HG03354 (cell line): ENCODE measurements at regions not wholly inside any gene's neighbourhood (a gene's known extent, or its start where the extent isn't known, plus 50 kb on each side); places are given as distances from the start of the nearest gene placed in this dataset.

Source experiments
- ATAC-seq: cut with Tn5 transposase; IDR thresholded peaks from one replicate; pipeline ENCODE4 v1.9.1; 2021; ENCODE audit warnings: mild to moderate bottlenecking; ENCODE audit not compliant: unreplicated experiment, poor library complexity, severe bottlenecking

GRCh38 chr20:61139031-61139430, 113.0 kb upstream of the CDH4 start:
- no peak for ATAC-seq

- ATAC-seq: no peak
These were observed 111.5 kb upstream of the CDH4 start for GRCh38 chr20:61140576-61140975.

DNA sequence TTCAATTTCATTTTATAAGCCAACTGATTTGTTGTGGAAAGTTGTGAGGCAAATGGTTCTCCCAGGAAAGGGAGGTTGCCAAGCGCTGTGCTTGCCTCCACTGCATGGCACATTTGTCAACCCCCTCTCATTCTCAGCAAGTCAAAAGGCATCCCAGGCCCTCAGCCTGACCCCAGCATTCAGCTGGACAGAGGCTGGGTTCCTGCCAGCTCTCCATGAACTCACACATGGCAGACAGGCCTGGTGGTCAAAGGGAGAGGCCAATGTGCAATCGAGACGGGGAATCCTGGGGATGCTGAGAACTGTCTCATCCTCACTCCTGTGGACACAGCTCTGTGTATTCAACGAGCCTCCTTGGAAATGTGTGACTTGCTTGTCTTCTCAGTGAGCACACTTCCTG, 106.0 kb upstream of the CDH4 start:
- no peak for ATAC-seq

DNA sequence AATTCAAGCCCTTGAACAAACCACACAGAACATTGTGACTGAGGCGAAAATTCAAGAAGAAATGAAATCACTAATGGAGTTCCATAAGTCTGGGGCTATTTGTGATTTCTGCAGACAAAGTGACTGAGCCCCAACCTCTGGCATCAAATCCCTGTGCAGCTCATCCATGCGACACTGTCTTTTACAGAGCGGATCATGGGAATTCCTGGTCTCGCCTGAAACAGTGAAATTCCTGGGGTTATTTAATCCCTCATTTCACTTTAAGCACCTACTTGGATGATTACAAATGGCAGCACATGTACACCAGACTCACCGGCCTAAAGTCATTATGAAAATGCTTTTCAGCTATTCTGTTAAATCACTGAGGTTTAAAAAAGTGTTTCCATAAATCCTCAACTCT, 102.4 kb upstream of the CDH4 start:
- no peak for ATAC-seq

DNA sequence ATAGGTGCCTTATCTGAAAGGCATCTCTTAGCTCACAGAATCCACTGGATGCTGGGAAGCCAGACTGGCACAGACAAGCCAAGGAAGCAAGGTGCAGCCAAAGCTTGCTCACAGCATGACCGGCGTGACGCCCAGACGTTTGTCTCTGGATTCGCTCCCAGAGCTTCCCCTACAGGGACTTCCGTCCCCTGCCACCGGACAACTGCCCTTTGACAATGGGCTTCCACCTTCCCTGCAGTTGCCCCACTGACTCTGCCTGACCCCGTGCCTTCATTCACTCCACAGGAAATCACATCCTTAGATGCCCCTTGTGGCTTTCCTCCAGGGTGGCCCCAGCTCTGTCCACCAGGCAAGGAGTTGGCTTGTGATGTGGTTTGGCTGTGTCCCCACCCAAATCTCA, 94.8 kb upstream of the CDH4 start:
- no peak for ATAC-seq

DNA sequence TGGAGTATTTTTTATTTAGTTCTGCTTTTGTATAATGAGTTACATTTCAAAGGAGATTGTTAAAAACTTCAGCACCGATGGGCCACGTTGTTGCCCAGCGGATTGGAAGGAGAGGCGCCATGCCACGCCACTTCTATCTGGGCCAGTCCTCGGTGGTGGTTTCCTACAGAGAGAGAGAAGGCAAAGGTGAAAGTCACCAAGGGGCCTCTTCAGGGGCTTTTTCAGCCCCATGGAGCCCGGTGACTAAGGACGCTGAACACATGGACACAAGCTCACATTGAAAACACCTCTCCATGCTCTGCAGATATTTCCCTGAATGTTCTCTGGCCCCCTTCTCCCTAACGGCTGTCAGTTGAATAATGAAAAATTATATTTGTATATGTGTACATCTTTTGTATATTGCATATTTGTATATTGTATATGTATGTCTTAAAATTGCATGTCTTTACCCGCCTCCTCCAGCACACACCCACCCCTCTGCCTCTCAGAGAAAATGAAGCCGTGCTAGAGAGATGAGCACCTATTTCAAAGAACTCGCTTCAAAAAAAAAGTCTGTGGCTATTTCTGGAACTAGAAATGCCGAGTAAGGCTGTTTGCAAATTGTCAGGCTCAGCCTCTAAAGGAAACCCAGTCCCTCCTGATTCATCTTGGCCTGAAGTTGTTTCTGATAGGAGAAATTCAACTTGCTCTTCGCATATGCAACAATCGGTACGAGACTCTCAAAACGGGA, 91.9 kb upstream of the CDH4 start:
- no peak for ATAC-seq

GRCh38 chr20:61161726-61162390, 90.2 kb upstream of the CDH4 start:
- ATAC-seq: no peak

DNA sequence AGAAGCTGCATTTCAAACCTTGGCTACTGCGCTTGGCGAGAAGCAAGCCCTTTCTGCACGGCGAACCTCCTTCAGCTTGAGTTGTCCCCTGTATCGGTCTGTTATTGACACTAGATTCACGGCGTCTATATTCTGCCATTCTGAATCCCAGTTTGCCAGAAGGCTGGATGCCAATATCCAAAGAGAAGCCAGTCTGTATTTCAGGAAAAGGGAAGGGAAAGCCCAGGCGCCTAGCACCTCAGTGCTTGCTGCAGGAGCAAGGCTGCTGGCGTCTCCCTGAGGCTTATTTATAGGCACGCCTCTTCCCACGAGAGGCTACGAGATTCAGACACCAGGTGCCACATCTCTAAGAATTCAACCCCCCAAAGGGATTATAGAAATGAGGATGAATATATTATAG, 89.6 kb upstream of the CDH4 start:
- no peak for ATAC-seq

DNA sequence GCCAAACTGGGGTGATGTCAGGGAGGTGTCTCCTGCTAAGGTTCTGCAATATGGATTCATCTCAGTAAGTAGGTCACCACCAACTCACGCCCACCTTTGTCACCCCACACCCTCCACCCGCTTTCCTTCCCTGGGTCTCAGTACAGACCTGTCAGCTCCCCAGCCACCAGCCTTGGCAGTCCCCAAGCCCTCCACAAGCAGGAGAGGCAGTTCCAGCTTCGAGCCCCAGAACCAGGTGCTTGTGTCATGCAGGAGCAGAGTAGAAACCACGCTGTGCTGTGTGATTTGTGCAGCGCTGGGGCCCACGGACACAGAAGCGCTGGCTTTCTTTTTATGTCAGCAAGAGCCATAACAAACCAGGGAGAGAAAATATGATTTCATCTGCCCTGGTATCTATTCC, 89.0 kb upstream of the CDH4 start:
- no peak for ATAC-seq

GRCh38 chr20:61166324-61166723, 85.7 kb upstream of the CDH4 start:
- ATAC-seq: no peak

DNA sequence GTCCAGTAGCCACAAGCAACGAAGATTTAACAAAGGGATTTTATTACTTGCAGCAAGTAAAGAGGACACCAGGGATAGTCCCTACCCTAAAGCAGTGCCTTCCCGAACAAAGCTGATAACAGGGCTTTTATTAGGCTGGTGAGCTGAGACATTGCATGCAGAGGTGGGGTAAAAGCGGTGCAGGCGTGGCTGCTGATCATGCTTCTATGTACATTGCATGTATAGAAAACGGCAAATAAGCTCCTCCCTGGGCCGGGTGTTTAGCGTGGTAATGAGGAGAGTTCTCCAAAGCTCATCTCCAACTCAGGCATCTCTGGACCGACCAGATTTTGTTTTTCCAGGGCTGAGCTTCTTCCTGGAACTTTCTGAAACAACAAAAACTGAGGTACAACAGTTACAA, 83.5 kb upstream of the CDH4 start:
- no peak for ATAC-seq

DNA sequence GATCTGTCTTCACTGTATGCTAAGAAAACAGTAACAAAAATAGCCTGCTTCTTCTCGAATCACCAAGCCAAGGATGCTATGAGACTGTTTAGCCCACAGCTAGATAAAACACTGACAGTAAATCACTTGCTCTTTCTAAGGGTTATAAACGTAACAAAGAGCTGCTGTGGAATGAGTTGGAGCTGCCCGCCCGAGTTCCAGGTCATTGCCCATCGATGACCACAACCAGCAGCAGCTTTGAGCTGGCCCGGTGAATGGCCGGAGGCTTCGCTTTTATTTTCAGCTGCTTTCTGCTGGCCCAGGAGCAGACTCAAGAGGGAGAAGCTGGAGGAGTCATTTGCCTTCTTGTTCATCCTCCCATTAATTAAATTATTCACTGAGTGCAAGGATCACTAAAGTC, 82.2 kb upstream of the CDH4 start:
- ATAC-seq: no peak

DNA sequence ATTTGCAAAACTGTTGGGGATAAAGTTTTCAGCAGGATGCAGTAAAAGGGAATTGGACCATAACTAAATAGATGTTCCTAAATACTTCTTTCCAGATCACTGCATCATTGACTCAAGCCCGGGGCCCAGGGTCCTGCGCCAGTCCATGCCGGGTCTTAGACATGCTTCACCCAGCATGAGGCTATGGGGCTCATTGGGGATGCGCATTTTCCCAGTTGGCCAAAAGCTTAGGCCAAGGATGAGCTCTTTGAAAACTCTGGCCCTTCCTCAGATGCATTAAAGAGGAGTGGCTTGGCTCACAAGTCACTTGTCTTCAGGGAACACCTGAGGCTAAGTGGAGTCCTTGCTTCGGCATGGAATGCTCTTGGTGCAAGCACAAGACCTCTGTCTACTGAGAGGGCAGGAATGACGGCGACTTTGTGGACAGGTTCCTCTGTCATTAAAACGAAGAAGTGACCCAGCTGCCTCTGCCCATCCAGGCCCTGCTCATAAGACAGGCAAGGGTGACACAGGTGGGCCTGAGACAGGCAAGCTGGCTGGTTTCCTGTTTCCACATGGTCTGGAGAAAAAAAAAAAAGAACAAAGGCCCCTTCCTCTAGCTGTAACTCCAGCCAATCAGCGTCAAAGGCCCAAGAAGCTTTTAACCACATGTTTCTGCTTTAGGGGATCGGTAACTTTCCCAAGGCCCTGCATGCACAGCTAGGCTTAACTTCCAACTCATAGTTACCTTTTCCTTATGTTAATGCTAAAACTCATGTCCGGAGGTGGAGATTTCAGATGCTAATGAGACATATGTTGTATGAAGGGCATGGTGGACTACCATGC, 81.4 kb upstream of the CDH4 start:
- ATAC-seq: no peak

DNA sequence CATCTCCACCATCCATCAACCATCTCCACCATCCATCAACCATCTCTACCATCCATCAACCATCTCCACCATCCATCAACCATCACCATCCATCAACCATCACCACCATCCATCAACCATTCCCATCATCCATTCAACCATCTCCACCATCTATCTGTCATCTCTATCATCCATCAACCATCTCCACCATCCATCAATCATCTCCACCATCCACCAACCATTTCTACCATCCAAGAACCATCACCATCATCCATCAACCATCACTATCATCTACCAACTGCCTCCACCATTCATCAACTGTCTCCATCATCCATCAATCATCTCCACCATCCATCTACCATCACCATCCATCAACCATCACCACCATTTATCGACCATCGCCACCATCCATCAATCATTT, 78.8 kb upstream of the CDH4 start:
- ATAC-seq: no peak

- no peak for ATAC-seq
These were observed 77.9 kb upstream of the CDH4 start for GRCh38 chr20:61173961-61174725.

- no peak for ATAC-seq
These were observed 75.2 kb upstream of the CDH4 start for GRCh38 chr20:61176874-61177273.

GRCh38 chr20:61178551-61179071, 73.5 kb upstream of the CDH4 start:
- ATAC-seq: no peak

- no peak for ATAC-seq
These were observed 67.9 kb upstream of the CDH4 start for GRCh38 chr20:61184194-61184593.

- ATAC-seq: no peak
These were observed 66.9 kb upstream of the CDH4 start for GRCh38 chr20:61185181-61185580.
